T-cell (primary cell): ENCODE measurements at regions not wholly inside any gene's neighbourhood (a gene's known extent, or its start where the extent isn't known, plus 50 kb on each side); places are given as distances from the start of the nearest gene placed in this dataset.
"Not testable (repeated sequence)": the region's sequence is repeated elsewhere in the genome, so short reads cannot be mapped to it uniquely, and the experiment has no call there.

Experiments used
- ATAC-seq, 4 experiments: fragments of 200-7000 bp in 3 of 4; fragments of 150-1000 bp in 1 of 4; cut with Tn5 transposase; replicated peaks in 1 of 4; 1 replicate in 3 of 4; 2 replicates in 1 of 4; pipeline ENCODE4 v1.10.0; 2021; ENCODE audit warnings: moderate library complexity in 3 of 4, mild to moderate bottlenecking in 2 of 4, moderate number of reproducible peaks in 1 of 4
- CTCF ChIA-PET, 2 donors: fragments of 300-600 bp; sonication (Branson Sonifier 250); formaldehyde crosslinking; loops; one replicate each; lab custom pipeline; 2022; ENCODE audit warnings: antibody characterized with exemption in 2 of 2; lab: Charles Lee
- POLR2A ChIA-PET, 2 donors: fragments of 300-600 bp; sonication (Branson Sonifier 250); formaldehyde crosslinking; loops; one replicate each; lab custom pipeline; 2022; ENCODE audit warnings: antibody characterized with exemption in 2 of 2; lab: Charles Lee
- DNase-seq, 35 experiments: peaks; one replicate each; pipeline versions ENCODE4 v3.0.0 to v3.0.0-alpha.2; 2013 to 2023
- H3K27ac ChIP-seq: one replicate; pipeline ENCODE4 v1.5.1; 2013; ENCODE audit warnings: low read length
- H3K27me3 ChIP-seq, 2 experiments: replicated peaks in 1 of 2; 1 replicate in 1 of 2; 2 replicates in 1 of 2; pipeline versions ENCODE4 v1.6.1 to v1.7.0; 2013; ENCODE audit warnings: low read length in 1 of 2, mixed read lengths in 1 of 2; ENCODE audit not compliant: control insufficient read depth in 2 of 2, insufficient read depth in 2 of 2; ENCODE audit errors: extremely low read depth in 1 of 2
- H3K36me3 ChIP-seq, 2 donors: 1 replicate in 1 of 2; 2 replicates in 1 of 2; pipeline versions ENCODE4 v1.6.1 to v1.7.0; 2013; ENCODE audit warnings: low read length in 1 of 2; ENCODE audit not compliant: control insufficient read depth in 2 of 2, insufficient read depth in 1 of 2; ENCODE audit errors: extremely low read depth in 1 of 2
- H3K4me1 ChIP-seq, 2 experiments: 1 replicate in 1 of 2; 2 replicates in 1 of 2; pipeline versions ENCODE4 v1.6.1 to v1.7.0; 2013; ENCODE audit warnings: low read length in 2 of 2, mixed read lengths in 1 of 2; ENCODE audit not compliant: insufficient read depth in 2 of 2, control insufficient read depth in 1 of 2; ENCODE audit errors: extremely low read depth in 1 of 2
- H3K4me3 ChIP-seq, 2 donors: 1 replicate in 1 of 2; 2 replicates in 1 of 2; pipeline versions ENCODE4 v1.5.1 to v1.7.0; 2013; ENCODE audit warnings: mild to moderate bottlenecking in 2 of 2, low read length in 1 of 2, moderate library complexity in 1 of 2; ENCODE audit not compliant: control insufficient read depth in 1 of 2; ENCODE audit errors: extremely low read depth in 1 of 2
- H3K9me3 ChIP-seq: 2 replicates; pipeline ENCODE4 v1.7.0; 2013
- H3K27ac Mint-ChIP-seq, 2 donors: one replicate each; pipeline ENCODE4 v1.8.0; 2020 to 2021; ENCODE audit warnings: mild to moderate bottlenecking in 2 of 2, mixed read lengths in 2 of 2
- H3K27me3 Mint-ChIP-seq, 2 donors: one replicate each; pipeline ENCODE4 v1.8.0; 2021 to 2022; ENCODE audit warnings: mixed read lengths in 2 of 2
- H3K36me3 Mint-ChIP-seq: one replicate; pipeline ENCODE4 v1.8.0; 2021; ENCODE audit warnings: mixed read lengths
- H3K4me1 Mint-ChIP-seq, 3 donors: one replicate each; pipeline ENCODE4 v1.8.0; 2020 to 2022; ENCODE audit warnings: mixed read lengths in 3 of 3, mild to moderate bottlenecking in 1 of 3
- H3K4me3 Mint-ChIP-seq, 3 donors: one replicate each; pipeline ENCODE4 v1.8.0; 2020 to 2022; ENCODE audit warnings: mild to moderate bottlenecking in 3 of 3, mixed read lengths in 3 of 3, moderate library complexity in 3 of 3
- H3K9me3 Mint-ChIP-seq, 3 donors: one replicate each; pipeline ENCODE4 v1.8.0; 2020 to 2022; ENCODE audit warnings: mixed read lengths in 3 of 3
- WGBS: methylation state at CpG from one replicate; pipeline ENCODE4 v1.1.5; 2013; ENCODE audit warnings: missing lambda C conversion rate; ENCODE audit not compliant: insufficient coverage; 5-methylcytosine and 5-hydroxymethylcytosine counted together

DNA sequence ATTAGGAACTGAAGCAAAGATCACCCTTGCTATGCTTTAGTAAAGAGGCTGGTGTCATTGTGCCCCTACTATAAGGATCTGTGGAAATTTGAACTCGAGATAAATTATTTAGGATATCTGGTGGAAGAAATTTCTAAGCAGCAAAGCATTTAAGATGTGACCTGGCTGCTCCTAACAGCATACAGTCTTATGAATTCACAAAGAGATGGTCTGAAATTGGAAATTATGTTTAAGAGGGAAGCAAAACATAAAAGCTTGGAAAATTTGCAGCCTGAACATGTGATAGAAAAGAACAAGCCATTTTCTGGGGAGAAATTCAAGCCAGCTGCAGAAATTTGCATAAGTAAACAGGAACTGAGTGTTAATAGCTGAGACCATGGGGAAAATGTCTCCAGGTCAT lies 223.7 kb downstream of the FBXO4 start:
- Mint-ChIP-seq H3K4me3 (no peak overlapping the region), H3K27ac (no peak overlapping the region), H3K4me1 (no peaks in the 10 kb centered on the region), H3K27me3 (no peaks in the 10 kb centered on the region), H3K9me3 (peaks cover 8 to 38% (median 27%) of the 10 kb centered on the region in 3 donors), H3K36me3 (no peaks in the 10 kb centered on the region)
- ChIA-PET CTCF (no interaction called here), POLR2A (no interaction called here)
- no CpG with 5 or more reads among the region's 1 CpG for WGBS
- Histone ChIP-seq H3K27ac (no peak overlapping the region), H3K36me3 (no peaks in the 10 kb centered on the region), H3K9me3 (no peaks in the 10 kb centered on the region), H3K4me3 (no peak overlapping the region), H3K4me1 (no peaks in the 10 kb centered on the region), H3K27me3 (no peaks in the 10 kb centered on the region)
- DNase-seq, result no peak
- ATAC-seq, result no peak

DNA sequence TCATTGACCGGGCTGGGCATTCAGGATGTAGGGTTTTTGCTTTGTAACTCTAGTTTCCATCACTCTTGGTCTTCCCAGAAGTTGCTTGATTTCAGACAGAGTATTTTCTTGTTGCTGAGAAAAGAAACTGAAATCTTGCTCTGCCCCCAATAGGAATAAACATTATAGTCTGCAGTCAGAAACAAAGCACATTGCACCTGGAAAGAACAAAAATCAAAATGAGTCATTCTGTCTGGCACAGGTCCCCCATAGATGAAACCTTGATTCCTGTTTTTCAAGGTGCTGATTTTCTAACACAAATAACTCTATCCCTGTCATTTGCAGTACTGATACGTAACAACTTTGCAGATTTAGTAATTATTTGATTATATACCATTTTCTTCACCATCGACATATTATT lies 232.1 kb downstream of the FBXO4 start:
- ChIA-PET CTCF (no interaction called here), POLR2A (no interaction called here)
- no peak overlapping the region for H3K27ac Mint-ChIP-seq
- H3K4me3 Mint-ChIP-seq, result no peak overlapping the region
- ATAC-seq, result no peak
- Histone ChIP-seq H3K27me3 (no peaks in the 10 kb centered on the region), H3K9me3 (no peaks in the 10 kb centered on the region), H3K4me1 (no peaks in the 10 kb centered on the region), H3K4me3 (no peak overlapping the region), H3K36me3 (no peaks in the 10 kb centered on the region), H3K27ac (no peak overlapping the region)
- peaks cover 0 to 2% of the 10 kb centered on the region in 2 donors for H3K27me3 Mint-ChIP-seq
- WGBS, result no CpG with 5 or more reads among the region's 3 CpGs
- DNase-seq, result no peak
- no peaks in the 10 kb centered on the region for H3K9me3 Mint-ChIP-seq
- H3K4me1 Mint-ChIP-seq, result no peaks in the 10 kb centered on the region
- no peaks in the 10 kb centered on the region for H3K36me3 Mint-ChIP-seq

- ChIA-PET POLR2A (no interaction called here), CTCF (no interaction called here)
- no peaks in the 10 kb centered on the region for H3K36me3 ChIP-seq
- Mint-ChIP-seq H3K4me3 (no peak overlapping the region), H3K4me1 (no peaks in the 10 kb centered on the region), H3K9me3 (no peaks in the 10 kb centered on the region), H3K36me3 (no peaks in the 10 kb centered on the region), H3K27me3 (peaks cover 0 to 2% of the 10 kb centered on the region in 2 donors), H3K27ac (no peak overlapping the region)
- no CpG with 5 or more reads among the region's 1 CpG for WGBS
- H3K4me3 ChIP-seq, result no peak overlapping the region
- no peaks in the 10 kb centered on the region for H3K4me1 ChIP-seq
- no peaks in the 10 kb centered on the region for H3K27me3 ChIP-seq
- DNase-seq (no peak), ATAC-seq (no peak)
- H3K9me3 ChIP-seq, result no peaks in the 10 kb centered on the region
- H3K27ac ChIP-seq, result no peak overlapping the region
Observed at GRCh38 chr5:42163083-42163482, 238.0 kb downstream of the FBXO4 start.

- Histone ChIP-seq H3K9me3 (no peaks in the 10 kb centered on the region), H3K27ac (no peak overlapping the region), H3K27me3 (no peaks in the 10 kb centered on the region), H3K4me1 (no peaks in the 10 kb centered on the region), H3K36me3 (no peaks in the 10 kb centered on the region), H3K4me3 (no peak overlapping the region)
- Mint-ChIP-seq H3K4me1 (no peaks in the 10 kb centered on the region), H3K36me3 (no peaks in the 10 kb centered on the region), H3K4me3 (no peak overlapping the region), H3K9me3 (no peaks in the 10 kb centered on the region), H3K27ac (no peak overlapping the region), H3K27me3 (no peaks in the 10 kb centered on the region)
- ATAC-seq (no peak), DNase-seq (no peak)
- CTCF ChIA-PET, result no interaction called here
- no CpG with 5 or more reads among the region's 3 CpGs for WGBS
- POLR2A ChIA-PET, result no interaction called here
Observed at GRCh38 chr5:42168091-42168670, 243.1 kb downstream of the FBXO4 start.

DNA sequence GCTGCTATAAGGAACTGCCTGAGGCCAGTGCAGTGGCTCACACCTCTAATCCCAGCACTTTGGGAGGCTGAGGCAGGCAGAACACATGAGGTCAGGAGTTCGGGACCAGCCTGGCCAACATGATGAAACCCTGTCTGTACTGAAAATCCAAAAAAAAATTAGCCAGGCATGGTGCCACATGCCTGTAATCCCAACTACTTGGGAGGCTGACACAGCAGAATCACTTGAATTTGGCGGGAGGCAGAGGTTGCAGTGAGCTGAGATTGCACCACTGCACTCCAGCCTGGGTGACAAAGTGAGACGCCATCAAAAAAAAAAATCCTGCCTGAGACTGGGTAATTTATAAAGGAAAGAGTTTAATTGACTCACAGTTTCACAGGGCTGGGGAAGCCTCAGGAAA lies 247.1 kb upstream of the GHR start:
- ATAC-seq, H3K27me3 Mint-ChIP-seq, H3K9me3 ChIP-seq, H3K4me1 ChIP-seq, H3K27ac ChIP-seq, DNase-seq, H3K36me3 Mint-ChIP-seq, H3K27me3 ChIP-seq, H3K36me3 ChIP-seq, H3K27ac Mint-ChIP-seq, H3K4me1 Mint-ChIP-seq, POLR2A ChIA-PET, H3K4me3 Mint-ChIP-seq, CTCF ChIA-PET, H3K4me3 ChIP-seq: not testable (repeated sequence)
- peaks cover 5 to 15% (median 13%) of the 10 kb centered on the region in 3 donors for H3K9me3 Mint-ChIP-seq
- WGBS, result 44% methylated on average over 1 of the region's 3 CpGs

DNA sequence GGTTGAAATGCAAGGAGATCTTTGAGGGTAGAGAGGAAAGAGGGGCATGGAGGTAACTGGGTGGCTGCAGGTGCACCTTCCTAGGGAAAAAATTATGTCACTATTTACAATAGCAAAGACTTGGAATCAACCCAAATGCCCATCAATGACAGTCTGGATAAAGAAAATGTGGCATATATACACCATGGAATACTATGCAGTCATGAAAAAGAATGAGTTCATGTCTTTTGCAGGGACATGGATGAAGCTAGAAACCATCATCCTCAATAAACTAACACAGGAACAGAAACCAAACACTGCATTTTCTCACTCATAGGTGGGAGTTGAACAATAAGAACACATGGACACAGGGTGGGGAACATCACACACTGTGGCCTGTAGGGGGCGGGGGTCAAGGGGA lies 243.4 kb upstream of the GHR start:
- H3K4me3 Mint-ChIP-seq, H3K36me3 ChIP-seq, DNase-seq, H3K36me3 Mint-ChIP-seq, ATAC-seq, H3K27ac Mint-ChIP-seq, H3K4me1 Mint-ChIP-seq, H3K27ac ChIP-seq, CTCF ChIA-PET, H3K27me3 ChIP-seq, POLR2A ChIA-PET, H3K27me3 Mint-ChIP-seq, H3K4me1 ChIP-seq, H3K4me3 ChIP-seq, H3K9me3 ChIP-seq: not testable (repeated sequence)
- no CpG with 5 or more reads among the region's 1 CpG for WGBS
- H3K9me3 Mint-ChIP-seq, result peaks cover 5 to 15% (median 11%) of the 10 kb centered on the region in 3 donors

DNA sequence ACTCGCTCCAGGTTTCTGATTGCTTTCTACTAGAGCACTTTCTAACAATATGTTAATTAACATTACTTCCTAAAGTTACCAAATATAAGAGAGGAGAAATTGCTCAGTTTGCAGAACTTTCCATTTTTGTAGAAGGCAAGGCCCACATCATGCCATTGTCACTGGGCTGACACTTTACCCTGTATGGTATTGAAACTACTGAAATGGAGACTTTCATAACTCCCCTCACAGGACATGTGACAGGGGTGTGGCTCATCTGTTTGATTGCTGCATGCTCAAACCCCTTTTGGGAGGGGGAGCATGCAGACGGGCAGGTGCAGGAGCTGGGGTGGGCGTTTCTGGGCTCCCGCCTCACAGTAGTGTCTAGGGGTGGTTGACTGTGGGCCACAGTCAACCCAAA lies 206.3 kb upstream of the GHR start:
- H3K36me3 ChIP-seq, result no peaks in the 10 kb centered on the region
- no peak overlapping the region for H3K4me3 Mint-ChIP-seq
- H3K4me1 ChIP-seq, result no peaks in the 10 kb centered on the region
- H3K4me3 ChIP-seq, result no peak overlapping the region
- WGBS, result no CpG with 5 or more reads among the region's 4 CpGs
- no peaks in the 10 kb centered on the region for H3K9me3 Mint-ChIP-seq
- no peaks in the 10 kb centered on the region for H3K9me3 ChIP-seq
- POLR2A ChIA-PET, result no interaction called here
- H3K27ac ChIP-seq, result no peak overlapping the region
- H3K27me3 Mint-ChIP-seq, result peaks cover 0 to 1% of the 10 kb centered on the region in 2 donors
- H3K27me3 ChIP-seq, result no peaks in the 10 kb centered on the region
- DNase-seq (no peak), ATAC-seq (no peak)
- H3K4me1 Mint-ChIP-seq, result no peaks in the 10 kb centered on the region
- H3K36me3 Mint-ChIP-seq, result no peaks in the 10 kb centered on the region
- CTCF ChIA-PET, result no interaction called here
- H3K27ac Mint-ChIP-seq, result no peak overlapping the region
